ENCODE measurements at regions not wholly inside any gene's neighbourhood (a gene's known extent, or its start where the extent isn't known, plus 50 kb on each side); places are given as distances from the start of the nearest gene placed in this dataset.

- no peak for TF ChIP-seq CTCF (IDR thresholded peaks at IDR 0.05; ENCODE audit: low read depth, low read length)
- TF ChIP-seq EZH2phosphoT487 (IDR thresholded peaks at IDR 0.05; ENCODE audit: low read depth) = no peak
Measured at GRCh38 chr15:87365186-87365585, 891.4 kb downstream of the NTRK3 start.
